Smooth muscle cell (in vitro differentiated cells): ENCODE measurements at regions not wholly inside any gene's neighbourhood (a gene's known extent, or its start where the extent isn't known, plus 50 kb on each side); places are given as distances from the start of the nearest gene placed in this dataset.

Experiments
- DNase-seq: peaks from one replicate; lab custom pipeline; 2025; ENCODE audit not compliant: unreplicated experiment; lab: John Stamatoyannopoulos, UW
- H2AFZ ChIP-seq: fragments of 200-600 bp; sonication (generic); 2 replicates; pipeline ENCODE4 v1.6.0; 2016; ENCODE audit warnings: antibody characterized with exemption, low read depth, mild to moderate bottlenecking
- H3F3A ChIP-seq: fragments of 200-600 bp; sonication (generic); 2 replicates; pipeline ENCODE4 v1.6.0; 2017; ENCODE audit warnings: antibody characterized with exemption, low read depth
- H3K27ac ChIP-seq: fragments of 200-600 bp; sonication (generic); 2 replicates; pipeline ENCODE4 v1.5.1; 2016; ENCODE audit warnings: low read depth, mild to moderate bottlenecking
- H3K27me3 ChIP-seq: fragments of 200-600 bp; sonication (generic); 2 replicates; pipeline ENCODE4 v1.6.1; 2016; ENCODE audit warnings: low read depth, mild to moderate bottlenecking
- H3K36me3 ChIP-seq: fragments of 200-600 bp; sonication (generic); 2 replicates; pipeline ENCODE4 v1.5.1; 2016; ENCODE audit warnings: low read depth
- H3K4me1 ChIP-seq: fragments of 200-600 bp; sonication (generic); 2 replicates; pipeline ENCODE4 v1.5.1; 2016; ENCODE audit warnings: low read depth
- H3K4me2 ChIP-seq: fragments of 200-600 bp; sonication (generic); 2 replicates; pipeline ENCODE4 v1.6.0; 2016; ENCODE audit warnings: mild to moderate bottlenecking
- H3K4me3 ChIP-seq: fragments of 200-600 bp; sonication (generic); 2 replicates; pipeline ENCODE4 v1.5.1; 2016; ENCODE audit warnings: mild to moderate bottlenecking
- H3K79me2 ChIP-seq: fragments of 200-600 bp; sonication (generic); 2 replicates; pipeline ENCODE4 v1.6.0; 2016; ENCODE audit warnings: low read depth, mild to moderate bottlenecking
- H3K9ac ChIP-seq: fragments of 200-600 bp; sonication (generic); 2 replicates; pipeline ENCODE4 v1.6.0; 2016; ENCODE audit warnings: low read depth
- H3K9me3 ChIP-seq: fragments of 200-600 bp; sonication (generic); replicated peaks from 2 replicates; pipeline ENCODE4 v1.5.1; 2016; ENCODE audit warnings: low read depth
- H4K20me1 ChIP-seq: fragments of 200-600 bp; sonication (generic); 2 replicates; pipeline ENCODE4 v1.6.0; 2016; ENCODE audit warnings: low read depth
- CTCF ChIP-seq: fragments of 200-600 bp; sonication (generic); IDR thresholded peaks from 2 replicates; pipeline ENCODE4 v1.5.1; 2017; ENCODE audit warnings: borderline replicate concordance, mild to moderate bottlenecking, antibody characterized with exemption; ENCODE audit not compliant: insufficient read depth, poor library complexity, severe bottlenecking
- WGBS: methylation state at CpG from one replicate; pipeline ENCODE4 v1.1.7; 2016; ENCODE audit warnings: low lambda C conversion rate; 5-methylcytosine and 5-hydroxymethylcytosine counted together

GRCh38 chr2:59986511-59986910 is 566.9 kb downstream of the BCL11A start:
- Histone ChIP-seq H3K27ac (no peak overlapping the region), H3K9ac (no peak overlapping the region), H3K4me2 (no peak overlapping the region), H3F3A (no peaks in the 10 kb centered on the region), H3K36me3 (no peaks in the 10 kb centered on the region), H3K79me2 (no peaks in the 10 kb centered on the region), H3K4me1 (no peaks in the 10 kb centered on the region), H4K20me1 (no peaks in the 10 kb centered on the region), H3K27me3 (no peaks in the 10 kb centered on the region), H2AFZ (no peak overlapping the region), H3K9me3 (no peaks in the 10 kb centered on the region), H3K4me3 (no peak overlapping the region)
- 92% methylated on average over 4 of the region's 4 CpGs for WGBS
- DNase-seq: no peak
- no peak for TF ChIP-seq CTCF

GRCh38 chr2:59985923-59986322 is 567.5 kb downstream of the BCL11A start:
- Histone ChIP-seq H4K20me1 (no peaks in the 10 kb centered on the region), H3K4me3 (no peak overlapping the region), H3K4me1 (no peaks in the 10 kb centered on the region), H3F3A (no peaks in the 10 kb centered on the region), H3K27ac (no peak overlapping the region), H3K9ac (no peak overlapping the region), H3K79me2 (no peaks in the 10 kb centered on the region), H3K27me3 (no peaks in the 10 kb centered on the region), H3K4me2 (no peak overlapping the region), H3K9me3 (no peaks in the 10 kb centered on the region), H2AFZ (no peak overlapping the region), H3K36me3 (no peaks in the 10 kb centered on the region)
- WGBS: 92% methylated on average over 3 of the region's 3 CpGs
- DNase-seq: no peak
- TF ChIP-seq CTCF: no peak

- H3K4me2 ChIP-seq: no peak overlapping the region
- no peaks in the 10 kb centered on the region for H4K20me1 ChIP-seq
- DNase-seq: no peak
- H2AFZ ChIP-seq: no peak overlapping the region
- no peaks in the 10 kb centered on the region for H3K27me3 ChIP-seq
- 58% methylated on average over 4 of the region's 4 CpGs for WGBS
- no peak for TF ChIP-seq CTCF
- H3K4me3 ChIP-seq: no peak overlapping the region
- H3K9me3 ChIP-seq: no peaks in the 10 kb centered on the region
- H3K36me3 ChIP-seq: no peaks in the 10 kb centered on the region
- H3K27ac ChIP-seq: no peak overlapping the region
- no peak overlapping the region for H3K9ac ChIP-seq
- H3F3A ChIP-seq: no peaks in the 10 kb centered on the region
- no peaks in the 10 kb centered on the region for H3K79me2 ChIP-seq
- H3K4me1 ChIP-seq: no peaks in the 10 kb centered on the region
These were observed 579.2 kb downstream of the BCL11A start for GRCh38 chr2:59974051-59974766.

- no peak overlapping the region for H3K27ac ChIP-seq
- no peak for TF ChIP-seq CTCF
- 90% methylated on average over 5 of the region's 5 CpGs for WGBS
These were observed 584.3 kb downstream of the BCL11A start for GRCh38 chr2:59969161-59969560.

More at GRCh38 chr2:59969161-59969560, 584.3 kb downstream of the BCL11A start:
- H3K9ac ChIP-seq: no peak overlapping the region
- no peaks in the 10 kb centered on the region for H3K9me3 ChIP-seq
- H3K4me1 ChIP-seq: no peaks in the 10 kb centered on the region
- H2AFZ ChIP-seq: no peak overlapping the region
- no peaks in the 10 kb centered on the region for H4K20me1 ChIP-seq
- H3K27me3 ChIP-seq: no peaks in the 10 kb centered on the region
- H3K79me2 ChIP-seq: no peaks in the 10 kb centered on the region
- H3K4me2 ChIP-seq: no peak overlapping the region
- no peak for DNase-seq
- H3F3A ChIP-seq: no peaks in the 10 kb centered on the region
- H3K4me3 ChIP-seq: no peak overlapping the region
- no peaks in the 10 kb centered on the region for H3K36me3 ChIP-seq
